MM.1S (cell line): ENCODE measurements at regions not wholly inside any gene's neighbourhood (a gene's known extent, or its start where the extent isn't known, plus 50 kb on each side); places are given as distances from the start of the nearest gene placed in this dataset.
"Not testable (repeated sequence)": the region's sequence is repeated elsewhere in the genome, so short reads cannot be mapped to it uniquely, and the experiment has no call there.

Source experiments
- DNase-seq: peaks from one replicate; pipeline ENCODE4 v3.0.0-alpha.2; 2015
- H2AFZ ChIP-seq: fragments of 300-600 bp; sonication (generic); 2 replicates; pipeline ENCODE4 v1.6.0; 2016; ENCODE audit warnings: antibody characterized with exemption, low read length
- H3F3A ChIP-seq: fragments of 300-600 bp; sonication (generic); 2 replicates; pipeline ENCODE4 v1.6.1; 2016; ENCODE audit warnings: mild to moderate bottlenecking, antibody characterized with exemption, low read length, moderate library complexity, mixed read lengths; ENCODE audit not compliant: insufficient read depth
- H3K27ac ChIP-seq: fragments of 300-600 bp; sonication (generic); 2 replicates; pipeline ENCODE4 v1.5.1; 2016; ENCODE audit warnings: mild to moderate bottlenecking, low read length
- H3K27me3 ChIP-seq: fragments of 300-600 bp; sonication (generic); replicated peaks from 2 replicates; pipeline ENCODE4 v1.6.0; 2016; ENCODE audit warnings: low read length; ENCODE audit not compliant: insufficient read depth
- H3K36me3 ChIP-seq: fragments of 300-600 bp; sonication (generic); replicated peaks from 2 replicates; pipeline ENCODE4 v1.6.1; 2016; ENCODE audit warnings: mild to moderate bottlenecking, low read length, mixed read lengths; ENCODE audit not compliant: insufficient read depth
- H3K4me1 ChIP-seq: fragments of 300-600 bp; sonication (generic); 2 replicates; pipeline ENCODE4 v1.6.1; 2016; ENCODE audit warnings: low read length, mixed read lengths
- H3K4me2 ChIP-seq: fragments of 300-600 bp; sonication (generic); 2 replicates; pipeline ENCODE4 v1.6.0; 2016; ENCODE audit warnings: low read depth, low read length
- H3K4me3 ChIP-seq: fragments of 300-600 bp; sonication (generic); 2 replicates; pipeline ENCODE4 v1.5.1; 2016; ENCODE audit warnings: low read length, mixed read lengths
- H3K79me2 ChIP-seq: fragments of 300-600 bp; sonication (generic); 2 replicates; pipeline ENCODE4 v1.6.1; 2016; ENCODE audit warnings: mixed run types, low read length, mixed read lengths
- H3K9ac ChIP-seq: fragments of 300-600 bp; sonication (generic); 2 replicates; pipeline ENCODE4 v1.6.1; 2016; ENCODE audit warnings: low read length, mixed read lengths
- H3K9me2 ChIP-seq: fragments of 300-600 bp; sonication (generic); replicated peaks from 2 replicates; pipeline ENCODE4 v1.6.1; 2016; ENCODE audit warnings: mild to moderate bottlenecking, low read length, mixed read lengths; ENCODE audit not compliant: insufficient read depth
- H3K9me3 ChIP-seq: fragments of 300-600 bp; sonication (generic); replicated peaks from 2 replicates; pipeline ENCODE4 v1.6.1; 2016; ENCODE audit warnings: mild to moderate bottlenecking, low read length, mixed read lengths; ENCODE audit not compliant: insufficient read depth
- H4K20me1 ChIP-seq: fragments of 300-600 bp; sonication (generic); 2 replicates; pipeline ENCODE4 v1.6.1; 2016; ENCODE audit warnings: mild to moderate bottlenecking, low read length, moderate library complexity, mixed read lengths; ENCODE audit not compliant: insufficient read depth
- EZH2 ChIP-seq: fragments of 300-600 bp; sonication (generic); optimal IDR thresholded peaks from 2 replicates; pipeline ENCODE3; 2017; ENCODE audit warnings: low read depth, mild to moderate bottlenecking, antibody characterized with exemption, low read length, mixed read lengths
- EZH2phosphoT487 ChIP-seq: fragments of 300-600 bp; sonication (generic); IDR thresholded peaks from 2 replicates; pipeline ENCODE4 v1.6.1; 2018; ENCODE audit warnings: antibody characterized with exemption, low read length
- TF ChIP-seq, protein P1 (sequence below): fragments of 300-600 bp; sonication (generic); IDR thresholded peaks from 2 replicates; pipeline ENCODE4 v1.5.1; 2016; ENCODE audit warnings: antibody characterized with exemption, low read length, mixed read lengths

DNA sequence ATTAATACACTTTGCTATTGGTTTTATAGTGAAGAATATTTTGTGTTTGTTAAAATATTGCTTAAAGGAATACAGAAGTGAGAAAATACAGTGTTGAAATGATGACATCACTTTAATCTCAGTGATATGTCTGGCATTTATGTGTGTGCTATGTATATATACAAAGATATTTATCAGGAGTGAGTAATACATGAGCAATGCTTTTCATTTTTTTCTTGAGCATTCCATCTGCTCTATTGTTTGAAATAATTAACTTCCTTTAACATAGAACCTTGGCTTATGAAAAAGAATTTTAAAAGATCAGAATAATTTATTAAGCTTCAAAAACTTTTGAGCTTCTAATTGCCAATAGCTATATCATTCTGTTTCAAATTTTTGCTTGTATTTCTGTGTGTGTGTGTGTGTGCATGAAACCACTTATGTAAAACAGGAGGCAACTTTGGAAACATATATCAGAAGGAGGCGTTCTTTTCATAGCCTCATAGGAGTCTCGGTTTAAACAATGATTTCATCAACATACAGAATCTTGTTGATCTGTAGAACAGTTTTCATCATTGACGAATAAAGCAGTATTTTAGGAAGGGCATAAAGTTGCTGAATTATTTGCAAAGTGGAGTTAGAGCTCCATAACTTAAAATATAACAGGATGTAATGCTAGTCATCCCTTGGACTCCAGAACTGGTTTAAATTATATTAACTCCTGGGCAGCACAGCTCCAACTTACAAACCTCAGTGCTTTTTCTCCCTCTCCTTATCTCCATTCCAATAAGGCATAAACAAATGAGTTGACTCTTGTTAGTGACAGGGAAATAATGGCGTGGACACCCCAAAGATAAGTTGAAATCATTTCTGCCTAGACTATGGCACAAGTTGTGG lies 228.4 kb upstream of the DGKB start:
- TF ChIP-seq, protein P1, sequence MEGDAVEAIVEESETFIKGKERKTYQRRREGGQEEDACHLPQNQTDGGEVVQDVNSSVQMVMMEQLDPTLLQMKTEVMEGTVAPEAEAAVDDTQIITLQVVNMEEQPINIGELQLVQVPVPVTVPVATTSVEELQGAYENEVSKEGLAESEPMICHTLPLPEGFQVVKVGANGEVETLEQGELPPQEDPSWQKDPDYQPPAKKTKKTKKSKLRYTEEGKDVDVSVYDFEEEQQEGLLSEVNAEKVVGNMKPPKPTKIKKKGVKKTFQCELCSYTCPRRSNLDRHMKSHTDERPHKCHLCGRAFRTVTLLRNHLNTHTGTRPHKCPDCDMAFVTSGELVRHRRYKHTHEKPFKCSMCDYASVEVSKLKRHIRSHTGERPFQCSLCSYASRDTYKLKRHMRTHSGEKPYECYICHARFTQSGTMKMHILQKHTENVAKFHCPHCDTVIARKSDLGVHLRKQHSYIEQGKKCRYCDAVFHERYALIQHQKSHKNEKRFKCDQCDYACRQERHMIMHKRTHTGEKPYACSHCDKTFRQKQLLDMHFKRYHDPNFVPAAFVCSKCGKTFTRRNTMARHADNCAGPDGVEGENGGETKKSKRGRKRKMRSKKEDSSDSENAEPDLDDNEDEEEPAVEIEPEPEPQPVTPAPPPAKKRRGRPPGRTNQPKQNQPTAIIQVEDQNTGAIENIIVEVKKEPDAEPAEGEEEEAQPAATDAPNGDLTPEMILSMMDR = no peak
- TF ChIP-seq EZH2phosphoT487 (no peak), EZH2 (no peak)

DNA sequence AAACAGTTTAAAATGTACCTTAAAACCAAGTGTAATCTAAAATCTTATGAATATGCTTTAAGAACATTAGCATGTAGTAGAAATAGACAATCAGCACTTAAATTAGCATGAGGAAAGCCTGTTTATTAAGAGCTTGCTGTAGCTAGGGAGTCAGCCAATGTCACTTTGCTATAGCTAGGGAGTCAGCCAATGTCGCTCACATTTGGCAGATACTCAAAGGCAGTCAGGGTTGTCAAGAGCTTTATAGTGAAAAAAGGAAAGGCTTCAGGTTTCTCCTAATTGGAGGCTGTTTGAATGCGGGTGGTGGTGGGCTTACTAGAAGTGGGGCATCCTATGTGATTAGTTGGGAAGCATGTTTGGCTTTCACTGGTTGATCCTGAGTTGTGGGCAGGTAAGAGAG lies 226.2 kb upstream of the DGKB start:
- no peaks in the 10 kb centered on the region for H4K20me1 ChIP-seq
- no peak for DNase-seq
- H2AFZ ChIP-seq = no peak overlapping the region
- no peaks in the 10 kb centered on the region for H3K4me1 ChIP-seq
- no peak overlapping the region for H3K27ac ChIP-seq
- H3F3A ChIP-seq = no peaks in the 10 kb centered on the region
- H3K4me2 ChIP-seq = no peak overlapping the region
- H3K27me3 ChIP-seq = no peaks in the 10 kb centered on the region
- H3K4me3 ChIP-seq = no peak overlapping the region
- no peaks in the 10 kb centered on the region for H3K9me3 ChIP-seq
- no peak overlapping the region for H3K9ac ChIP-seq
- TF ChIP-seq EZH2 = no peak
- TF ChIP-seq, protein P1 = no peak
- no peak for TF ChIP-seq EZH2phosphoT487
- H3K36me3 ChIP-seq = no peaks in the 10 kb centered on the region
- H3K79me2 ChIP-seq = no peaks in the 10 kb centered on the region
- no peaks in the 10 kb centered on the region for H3K9me2 ChIP-seq

More for the DNA sequence above, 228.4 kb upstream of the DGKB start:
- DNase-seq = no peak
- H3K4me3 ChIP-seq = no peak overlapping the region
- no peaks in the 10 kb centered on the region for H3K4me1 ChIP-seq
- no peak overlapping the region for H2AFZ ChIP-seq
- no peaks in the 10 kb centered on the region for H3K9me3 ChIP-seq
- no peaks in the 10 kb centered on the region for H3K36me3 ChIP-seq
- H3K9ac ChIP-seq = no peak overlapping the region
- H4K20me1 ChIP-seq = no peaks in the 10 kb centered on the region
- no peak overlapping the region for H3K4me2 ChIP-seq
- H3K27me3 ChIP-seq = no peaks in the 10 kb centered on the region
- no peak overlapping the region for H3K27ac ChIP-seq
- no peaks in the 10 kb centered on the region for H3K79me2 ChIP-seq
- H3F3A ChIP-seq = no peaks in the 10 kb centered on the region
- no peaks in the 10 kb centered on the region for H3K9me2 ChIP-seq

GRCh38 chr7:15126653-15127052 lies 224.1 kb upstream of the DGKB start:
- not testable (repeated sequence) for H3K79me2 ChIP-seq, DNase-seq, H3K4me3 ChIP-seq, H2AFZ ChIP-seq, H3K9me2 ChIP-seq, H3K36me3 ChIP-seq, H3K9ac ChIP-seq, H4K20me1 ChIP-seq, H3K4me1 ChIP-seq, H3F3A ChIP-seq, H3K9me3 ChIP-seq, H3K27me3 ChIP-seq, H3K27ac ChIP-seq, H3K4me2 ChIP-seq

- H3F3A ChIP-seq = no peaks in the 10 kb centered on the region
- no peak overlapping the region for H3K4me2 ChIP-seq
- no peak overlapping the region for H2AFZ ChIP-seq
- H3K27ac ChIP-seq = no peak overlapping the region
- no peaks in the 10 kb centered on the region for H3K4me1 ChIP-seq
- no peaks in the 10 kb centered on the region for H3K9me2 ChIP-seq
- no peaks in the 10 kb centered on the region for H3K36me3 ChIP-seq
- no peak for TF ChIP-seq EZH2
- TF ChIP-seq, protein P1 = no peak
- no peak for TF ChIP-seq EZH2phosphoT487
- H3K4me3 ChIP-seq = no peak overlapping the region
- H3K9me3 ChIP-seq = no peaks in the 10 kb centered on the region
- no peaks in the 10 kb centered on the region for H3K79me2 ChIP-seq
- H3K27me3 ChIP-seq = no peaks in the 10 kb centered on the region
- DNase-seq = no peak
- no peaks in the 10 kb centered on the region for H4K20me1 ChIP-seq
- no peak overlapping the region for H3K9ac ChIP-seq
These were observed 221.3 kb upstream of the DGKB start for GRCh38 chr7:15123901-15124300.
